ENCODE measurements at regions not wholly inside any gene's neighbourhood (a gene's known extent, or its start where the extent isn't known, plus 50 kb on each side); places are given as distances from the start of the nearest gene placed in this dataset.

- Histone ChIP-seq H3K18ac (ENCODE audit: low read depth, low read length) (no peak overlapping the region), H2BK5ac (ENCODE audit: low read depth, low read length, poor library complexity, severe bottlenecking) (no peak overlapping the region), H3K4ac (ENCODE audit: low read depth, low read length) (no peak overlapping the region), H2AFZ (replicated peaks; ENCODE audit: low read length, poor library complexity) (no peak overlapping the region), H3K4me1 (ENCODE audit: control insufficient read depth, insufficient read depth, low read length) (no peaks in the 10 kb centered on the region), H3K4me2 (ENCODE audit: low read depth, low read length) (no peak overlapping the region), H2AK9ac (replicated peaks; ENCODE audit: low read depth, low read length, poor library complexity) (no peak overlapping the region), H3K9me3 (ENCODE audit: control insufficient read depth, insufficient read depth, low read length) (no peaks in the 10 kb centered on the region), H4K91ac (ENCODE audit: insufficient read depth, low read depth, low read length) (no peak overlapping the region), H2BK15ac (ENCODE audit: low read depth, low read length) (no peak overlapping the region), H3K14ac (replicated peaks; ENCODE audit: low read depth, low read length) (no peak overlapping the region), H2BK120ac (ENCODE audit: low read depth, low read length) (no peak overlapping the region), H3K36me3 (ENCODE audit: control insufficient read depth, insufficient read depth, low read length) (no peaks in the 10 kb centered on the region), H3K79me1 (ENCODE audit: low read depth in 1 of 2, low read length in 2 of 2) (no peaks in the 10 kb centered on the region), H4K8ac (ENCODE audit: low read depth in 2 of 2, low read length in 2 of 2) (no peak overlapping the region), H3K56ac (ENCODE audit: extremely low read depth, insufficient read depth, low read length) (no peak overlapping the region), H3K4me3 (ENCODE audit: insufficient read depth, low read depth, low read length) (no peak overlapping the region), H2BK20ac (ENCODE audit: low read depth, low read length) (no peak overlapping the region), H3K23ac (ENCODE audit: low read depth, low read length) (no peak overlapping the region), H2AK5ac (ENCODE audit: low read depth, low read length) (no peak overlapping the region), H4K20me1 (ENCODE audit: insufficient read depth, low read length) (no peaks in the 10 kb centered on the region), H3K27ac (ENCODE audit: insufficient read depth, low read length) (no peak overlapping the region), H3K9me1 (ENCODE audit: insufficient read depth, low read length) (no peaks in the 10 kb centered on the region), H3K9ac (ENCODE audit: low read depth, low read length) (no peak overlapping the region), H4K5ac (ENCODE audit: low read depth, low read length) (no peak overlapping the region), H3K27me3 (ENCODE audit: control insufficient read depth, insufficient read depth, low read length) (no peaks in the 10 kb centered on the region)
- WGBS, 2 experiments (ENCODE audit: extremely low coverage in 2 of 2, insufficient read length in 1 of 2) = no CpG with 5 or more reads among the region's 8 CpGs
- BruUV-seq (replicated peaks) = no TSS peak
- TF ChIP-seq RAD21 (IDR thresholded peaks at IDR 0.05; ENCODE audit: low read length) (no peak), CHD1 (IDR thresholded peaks at IDR 0.05; ENCODE audit: low read depth, low read length) (no peak)
- POLR2A ChIA-PET (ENCODE audit: unreplicated experiment) = no interaction called here
- in situ Hi-C loops (cut with MboI; ENCODE audit: low sequenced_read_pairs) = loop anchor here (25.0 kb wide), 1 partner anchor 1913 kb away; no protein-coding TSS in a partner anchor
- DNase-seq (no peak), ATAC-seq (ENCODE audit: low read depth) (no peak)
- CTCF ChIA-PET = no interaction called here
- intact Hi-C loops (cut with micrococcal nuclease) = no loop called here
- dilution Hi-C loops (cut with HindIII; ENCODE audit: low sequenced_read_pairs, unreplicated experiment) = no loop called here
Measured at GRCh38 chr12:22874151-22874550, 249.2 kb downstream of the ETNK1 start.
